ENCODE measurements at regions not wholly inside any gene's neighbourhood (a gene's known extent, or its start where the extent isn't known, plus 50 kb on each side); places are given as distances from the start of the nearest gene placed in this dataset.

GRCh38 chr3:101950985-101951733 lies 101.8 kb downstream of the NFKBIZ start:
- TF ChIP-seq SNAI2 (CRISPR knock-in tag; IDR thresholded peaks at IDR 0.05) (no peak), ESRRG (CRISPR knock-in tag; IDR thresholded peaks at IDR 0.05) (no peak), PATZ1 (CRISPR knock-in tag; IDR thresholded peaks at IDR 0.05; ENCODE audit: borderline replicate concordance) (no peak)
